OCI-LY1 (cell line): ENCODE measurements at regions not wholly inside any gene's neighbourhood (a gene's known extent, or its start where the extent isn't known, plus 50 kb on each side); places are given as distances from the start of the nearest gene placed in this dataset.

ENCODE experiments used
- H2AFZ ChIP-seq: fragments of 200-600 bp; sonication (generic), shearing (Covaris generic); 2 replicates; pipeline ENCODE4 v1.6.0; 2014; ENCODE audit warnings: antibody characterized with exemption, mild to moderate bottlenecking, low read length
- H3F3A ChIP-seq: fragments of 200-600 bp; sonication (generic), shearing (Covaris generic); 2 replicates; pipeline ENCODE4 v1.6.0; 2014; ENCODE audit warnings: mild to moderate bottlenecking, antibody characterized with exemption, low read length, moderate library complexity; ENCODE audit not compliant: insufficient read depth
- H3K27ac ChIP-seq: fragments of 200-600 bp; sonication (generic); 2 replicates; pipeline ENCODE4 v1.5.1; 2014; ENCODE audit warnings: low read length, mixed run types, mild to moderate bottlenecking, low read depth; ENCODE audit not compliant: poor library complexity, severe bottlenecking
- H3K27me3 ChIP-seq: fragments of 200-600 bp; sonication (generic); 2 replicates; pipeline ENCODE4 v1.6.0; 2014; ENCODE audit warnings: antibody characterized with exemption, mild to moderate bottlenecking, low read length, moderate library complexity; ENCODE audit not compliant: insufficient read depth
- H3K36me3 ChIP-seq: fragments of 200-600 bp; sonication (generic); 2 replicates; pipeline ENCODE4 v1.6.1; 2014; ENCODE audit warnings: mild to moderate bottlenecking, antibody characterized with exemption, low read length, moderate library complexity, mixed read lengths; ENCODE audit not compliant: insufficient read depth
- H3K4me1 ChIP-seq: fragments of 200-600 bp; sonication (generic); 2 replicates; pipeline ENCODE4 v1.5.1; 2014; ENCODE audit warnings: mild to moderate bottlenecking, low read length, moderate library complexity; ENCODE audit not compliant: insufficient read depth, severe bottlenecking
- H3K4me2 ChIP-seq: fragments of 200-600 bp; sonication (generic), shearing (Covaris generic); 2 replicates; pipeline ENCODE4 v1.6.1; 2014; ENCODE audit warnings: low read length
- H3K4me3 ChIP-seq: fragments of 200-600 bp; sonication (generic); 2 replicates; pipeline ENCODE4 v1.5.1; 2014; ENCODE audit warnings: low read length, low read depth, mild to moderate bottlenecking, mixed read lengths; ENCODE audit not compliant: poor library complexity, severe bottlenecking
- H3K79me2 ChIP-seq: fragments of 200-600 bp; shearing (Covaris generic); 2 replicates; pipeline ENCODE4 v1.6.1; 2016; ENCODE audit warnings: mixed run types, low read length, mixed read lengths; ENCODE audit not compliant: insufficient read depth
- H3K9ac ChIP-seq: fragments of 200-600 bp; sonication (generic), shearing (Covaris generic); 2 replicates; pipeline ENCODE4 v1.6.1; 2014; ENCODE audit warnings: mild to moderate bottlenecking, low read length, mixed read lengths
- H3K9me2 ChIP-seq: fragments of 200-600 bp; sonication (generic), shearing (Covaris generic); 2 replicates; pipeline ENCODE4 v1.6.1; 2014; ENCODE audit warnings: low read depth, mild to moderate bottlenecking, low read length, mixed read lengths
- H3K9me3 ChIP-seq: fragments of 200-600 bp; shearing (Covaris generic); 2 replicates; pipeline ENCODE4 v1.6.1; 2014; ENCODE audit warnings: low read length, mixed read lengths
- H4K20me1 ChIP-seq: fragments of 200-600 bp; sonication (generic), shearing (Covaris generic); 2 replicates; pipeline ENCODE4 v1.6.0; 2016; ENCODE audit warnings: mild to moderate bottlenecking, low read length; ENCODE audit not compliant: insufficient read depth
- CTCF ChIP-seq: fragments of 200-600 bp; sonication (generic), shearing (Covaris generic); IDR thresholded peaks from 2 replicates; pipeline ENCODE4 v1.5.1; 2017; ENCODE audit warnings: mild to moderate bottlenecking, antibody characterized with exemption, low read length, moderate library complexity, mixed read lengths
- EZH2 ChIP-seq: fragments of 200-600 bp; sonication (generic), shearing (Covaris generic); IDR thresholded peaks from 2 replicates; pipeline ENCODE4 v1.8.0; 2017; ENCODE audit warnings: borderline replicate concordance, mixed run types, mild to moderate bottlenecking, antibody characterized with exemption, low read length, moderate library complexity, mixed read lengths

- no peak overlapping the region for H2AFZ ChIP-seq
- no peaks in the 10 kb centered on the region for H3K36me3 ChIP-seq
- no peaks in the 10 kb centered on the region; the same call in 1 of the 2 replicates for H3K9me3 ChIP-seq
- H3K27ac ChIP-seq: no peak overlapping the region
- H3K27me3 ChIP-seq: no peaks in the 10 kb centered on the region
- no peaks in the 10 kb centered on the region for H3K9me2 ChIP-seq
- H3K4me3 ChIP-seq: no peak overlapping the region
- H4K20me1 ChIP-seq: no peaks in the 10 kb centered on the region
- H3K9ac ChIP-seq: no peak overlapping the region
- H3K4me1 ChIP-seq: no peaks in the 10 kb centered on the region
- TF ChIP-seq EZH2 (no peak), CTCF (no peak)
- no peak overlapping the region for H3K4me2 ChIP-seq
- H3K79me2 ChIP-seq: no peaks in the 10 kb centered on the region
- no peaks in the 10 kb centered on the region for H3F3A ChIP-seq
Measured at GRCh38 chr18:10114717-10115463, 201.1 kb downstream of the VAPA start.

- no peaks in the 10 kb centered on the region for H3K4me1 ChIP-seq
- no peaks in the 10 kb centered on the region for H3K36me3 ChIP-seq
- H3F3A ChIP-seq: no peaks in the 10 kb centered on the region
- TF ChIP-seq EZH2 (no peak), CTCF (no peak)
- no peak overlapping the region for H3K27ac ChIP-seq
- no peak overlapping the region for H3K4me2 ChIP-seq
- H3K9ac ChIP-seq: no peak overlapping the region
- H3K27me3 ChIP-seq: no peaks in the 10 kb centered on the region
- no peak overlapping the region for H3K4me3 ChIP-seq
- no peaks in the 10 kb centered on the region for H3K9me2 ChIP-seq
- H2AFZ ChIP-seq: no peak overlapping the region
- H3K9me3 ChIP-seq: no peaks in the 10 kb centered on the region; the same call in 1 of the 2 replicates
- H4K20me1 ChIP-seq: no peaks in the 10 kb centered on the region
- no peaks in the 10 kb centered on the region for H3K79me2 ChIP-seq
Measured at GRCh38 chr18:10116574-10116973, 202.8 kb downstream of the VAPA start.

GRCh38 chr18:10119528-10119927 is 205.7 kb downstream of the VAPA start:
- TF ChIP-seq EZH2 (no peak), CTCF (no peak)
- Histone ChIP-seq H3K27me3 (no peaks in the 10 kb centered on the region), H3K9me3 (no peaks in the 10 kb centered on the region; the same call in 1 of the 2 replicates), H3K27ac (no peak overlapping the region), H3K9me2 (no peaks in the 10 kb centered on the region), H3K4me2 (no peak overlapping the region), H3K4me1 (no peaks in the 10 kb centered on the region), H2AFZ (no peak overlapping the region), H3K4me3 (no peak overlapping the region), H3F3A (no peaks in the 10 kb centered on the region), H3K36me3 (no peaks in the 10 kb centered on the region), H3K79me2 (no peaks in the 10 kb centered on the region), H3K9ac (no peak overlapping the region), H4K20me1 (no peaks in the 10 kb centered on the region)
